H1 (cell line): ENCODE measurements at regions not wholly inside any gene's neighbourhood (a gene's known extent, or its start where the extent isn't known, plus 50 kb on each side); places are given as distances from the start of the nearest gene placed in this dataset.

ENCODE experiments used
- CBX5 ChIP-seq: fragments of 300-800, 300-1000 bp; sonication (generic); IDR thresholded peaks from 2 replicates; pipeline ENCODE4 v1.7.1; 2016; ENCODE audit warnings: antibody characterized with exemption, low read length, low read depth
- CTCF ChIP-seq, 3 experiments: IDR thresholded peaks; 1 replicate in 2 of 3; 2 replicates in 1 of 3; pipeline versions ENCODE4 v1.5.1 to v1.6.1; 2011; ENCODE audit warnings: low read length in 3 of 3, mild to moderate bottlenecking in 3 of 3, inconsistent platforms in 2 of 3, low read depth in 1 of 3, moderate library complexity in 1 of 3; ENCODE audit not compliant: insufficient read depth in 1 of 3; ENCODE audit errors: control extremely low read depth in 1 of 3
- HDAC6 ChIP-seq: IDR thresholded peaks from one replicate; pipeline ENCODE4 v1.7.1; 2012; ENCODE audit warnings: low read depth, mild to moderate bottlenecking, inconsistent platforms, low read length, moderate library complexity
- POLR2A ChIP-seq, 2 experiments: IDR thresholded peaks; 1 replicate in 1 of 2; 2 replicates in 1 of 2; pipeline ENCODE4 v1.6.1; 2011; ENCODE audit warnings: low read depth in 2 of 2, low read length in 2 of 2, mild to moderate bottlenecking in 2 of 2; ENCODE audit errors: control extremely low read depth in 1 of 2
- RAD21 ChIP-seq, 2 experiments: IDR thresholded peaks in 1 of 2; conservative IDR thresholded peaks in 1 of 2; 2 replicates each; pipeline ENCODE4 v1.6.1; 2011; ENCODE audit warnings: low read depth in 2 of 2, low read length in 2 of 2, improper control_type of control experiment in 1 of 2, inconsistent platforms in 1 of 2, mild to moderate bottlenecking in 1 of 2, moderate library complexity in 1 of 2

- TF ChIP-seq RAD21 (IDR thresholded peaks at IDR 0.05 in 1 of 2, conservative IDR thresholded peaks at IDR 0.05 in 1 of 2; ENCODE audit: low read depth in 2 of 2, low read length in 2 of 2) (no peak), CTCF (IDR thresholded peaks at IDR 0.05; ENCODE audit: control extremely low read depth in 1 of 3, insufficient read depth in 1 of 3, low read depth in 1 of 3, low read length in 3 of 3) (no peak), POLR2A (IDR thresholded peaks at IDR 0.05; ENCODE audit: control extremely low read depth in 1 of 2, low read depth in 2 of 2, low read length in 2 of 2) (no peak), HDAC6 (no peak), CBX5 (no peak)
Observed at GRCh38 chr5:158320178-158320674, 461.3 kb upstream of the CLINT1 start.
